GM12891 (cell line): ENCODE measurements at regions not wholly inside any gene's neighbourhood (a gene's known extent, or its start where the extent isn't known, plus 50 kb on each side); places are given as distances from the start of the nearest gene placed in this dataset.

ENCODE experiments used
- POLR2A ChIP-seq: IDR thresholded peaks from 2 replicates; pipeline ENCODE4 v1.6.1; 2011; ENCODE audit warnings: low read depth, low read length, control low read depth
- POLR2AphosphoS5 ChIP-seq: IDR thresholded peaks from 2 replicates; pipeline ENCODE4 v1.6.1; 2011; ENCODE audit warnings: low read depth, low read length, control low read depth
- POU2F2 ChIP-seq: IDR thresholded peaks from 2 replicates; pipeline ENCODE4 v1.6.1; 2011; ENCODE audit warnings: low read depth, mild to moderate bottlenecking, control low read depth, low read length, moderate library complexity
- SPI1 ChIP-seq: IDR thresholded peaks from 2 replicates; pipeline ENCODE4 v1.6.1; 2011; ENCODE audit warnings: low read depth, low read length, control low read depth
- TAF1 ChIP-seq: IDR thresholded peaks from 2 replicates; pipeline ENCODE4 v1.6.1; 2011; ENCODE audit warnings: low read depth, low read length, control low read depth

DNA sequence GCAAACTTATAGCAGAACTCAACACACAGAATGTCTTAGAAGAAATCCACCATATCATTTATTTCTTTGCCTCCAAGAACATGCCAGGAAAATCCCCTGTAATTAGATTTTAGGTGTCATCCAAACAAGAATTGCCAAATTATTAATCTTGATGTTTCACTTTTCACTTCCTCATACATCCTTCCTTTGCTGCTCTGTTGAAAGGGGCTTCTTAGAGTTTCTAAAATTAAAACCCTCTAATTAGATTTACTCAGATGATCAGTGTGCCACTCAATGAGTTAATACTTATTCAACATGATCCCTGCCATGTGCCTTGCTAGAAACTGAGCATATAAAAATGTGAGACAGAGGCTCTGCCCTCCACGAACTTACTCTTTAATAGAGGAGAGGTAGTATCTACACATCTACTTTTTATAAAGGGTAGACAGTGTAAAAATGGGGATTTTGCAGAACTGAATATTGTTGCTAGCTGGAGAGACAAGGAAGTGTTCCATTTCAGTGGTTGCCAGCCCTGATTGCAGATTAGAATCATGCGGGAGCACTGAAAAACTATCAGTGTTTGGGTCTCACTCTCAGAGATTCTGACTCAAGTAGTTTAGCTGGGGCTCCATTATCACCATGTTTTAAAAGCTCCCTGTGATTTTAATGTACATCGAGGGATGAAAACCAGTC lies 498.4 kb downstream of the TLE4 start:
- TF ChIP-seq POLR2A: no peak
- TF ChIP-seq POLR2AphosphoS5: no peak
- no peak for TF ChIP-seq TAF1
- no peak; the same call in 1 of the 2 replicates for TF ChIP-seq SPI1
- TF ChIP-seq POU2F2: no peak
